Fibroblast of the conjunctiva (primary cell): ENCODE measurements at regions not wholly inside any gene's neighbourhood (a gene's known extent, or its start where the extent isn't known, plus 50 kb on each side); places are given as distances from the start of the nearest gene placed in this dataset.
"Not testable (repeated sequence)": the region's sequence is repeated elsewhere in the genome, so short reads cannot be mapped to it uniquely, and the experiment has no call there.

ENCODE experiments used
- DNase-seq: peaks from one replicate; pipeline ENCODE4 v3.0.0-alpha.2; 2010; ENCODE audit warnings: low read depth

DNA sequence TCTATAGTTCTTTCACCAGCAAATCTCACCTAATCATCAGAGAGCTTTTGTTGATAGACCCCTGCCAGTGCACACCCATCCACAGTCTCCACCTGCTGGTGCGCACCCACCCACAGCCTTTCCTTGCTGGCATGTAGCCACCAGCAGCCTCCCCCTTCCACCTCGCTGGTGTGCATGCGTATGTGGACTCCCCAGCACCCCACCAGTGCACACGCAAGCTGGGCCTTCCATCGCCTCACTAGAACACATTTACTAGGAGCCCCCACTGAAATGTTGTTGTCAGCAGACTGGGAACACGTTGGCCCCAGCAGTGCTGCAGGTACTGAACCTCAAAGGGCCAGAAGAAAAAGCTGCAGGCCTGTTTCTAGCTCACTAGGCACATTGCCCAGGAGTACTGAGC lies 104.9 kb upstream of the ZWINT start:
- no peak for DNase-seq

DNA sequence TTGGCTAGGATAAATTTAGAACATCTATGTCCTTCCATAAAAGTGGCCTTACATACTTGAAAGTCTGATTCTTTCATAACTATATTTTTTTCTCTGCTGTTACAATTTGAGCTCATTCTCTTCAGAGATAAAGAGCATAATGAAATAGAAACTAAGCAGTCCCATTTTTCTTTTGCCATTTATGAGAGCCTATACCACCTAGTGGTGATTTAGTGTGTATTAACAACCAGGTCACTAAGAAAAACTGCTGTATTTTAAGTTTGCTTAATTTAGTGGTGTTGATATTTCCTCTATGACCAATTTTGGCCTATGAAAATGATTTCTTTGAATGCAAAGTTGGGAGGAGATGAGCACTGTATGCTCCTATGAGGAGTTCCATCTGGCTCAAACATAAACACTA lies 88.7 kb upstream of the ZWINT start:
- DNase-seq = no peak

DNA sequence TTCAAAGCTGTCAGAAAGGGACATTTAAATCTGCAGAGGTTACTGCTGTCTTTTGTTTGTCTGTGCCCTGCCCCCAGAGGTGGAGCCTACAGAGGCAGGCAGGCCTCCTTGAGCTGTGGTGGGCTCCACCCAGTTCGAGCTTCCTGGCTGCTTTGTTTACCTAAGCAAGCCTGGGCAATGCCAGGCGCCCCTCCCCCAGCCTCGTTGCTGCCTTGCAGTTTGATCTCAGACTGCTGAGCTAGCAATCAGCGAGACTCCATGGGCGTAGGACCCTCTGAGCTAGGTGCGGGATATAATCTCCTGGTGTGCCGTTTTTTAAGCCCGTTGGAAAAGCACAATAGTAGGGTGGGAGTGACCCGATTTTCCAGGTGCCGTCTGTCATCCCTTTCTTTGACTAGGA lies 86.6 kb upstream of the ZWINT start:
- DNase-seq = not testable (repeated sequence)

DNA sequence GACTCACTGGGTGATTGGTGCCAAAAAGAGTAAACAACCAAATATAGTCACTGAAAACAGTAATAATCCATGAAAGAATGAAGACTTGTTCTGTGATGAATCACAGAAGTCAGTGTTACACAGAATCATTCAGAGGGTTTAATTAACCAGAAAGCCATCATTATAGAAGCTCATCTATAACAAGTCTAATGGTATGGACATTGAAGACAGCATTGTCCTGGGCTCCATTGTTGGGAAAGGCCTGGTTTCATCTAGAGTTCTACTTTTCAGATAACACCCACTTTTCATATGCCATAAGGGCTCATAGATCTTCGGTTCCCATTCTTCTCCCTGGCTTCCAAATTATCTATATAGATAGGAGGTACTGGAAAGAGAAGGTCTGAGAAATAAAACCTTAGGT lies 80.3 kb upstream of the ZWINT start:
- not testable (repeated sequence) for DNase-seq
